ENCODE measurements at regions not wholly inside any gene's neighbourhood (a gene's known extent, or its start where the extent isn't known, plus 50 kb on each side); places are given as distances from the start of the nearest gene placed in this dataset.

- ChIA-PET POLR2A (no interaction called here), CTCF (ENCODE audit: unreplicated experiment) (no interaction called here)
- no peak overlapping the region for H2AFZ ChIP-seq (ENCODE audit: low read length)
- no TSS peak for BruUV-seq (replicated peaks)
- H3K36me3 ChIP-seq (ENCODE audit: insufficient read depth, low read length): no peaks in the 10 kb centered on the region
- no peaks in the 10 kb centered on the region for H4K20me1 ChIP-seq (ENCODE audit: insufficient read depth, low read length)
- H3K9me2 ChIP-seq (ENCODE audit: insufficient read depth, low read length): no peaks in the 10 kb centered on the region
- no peak for DNase-seq (ENCODE audit: low spot score)
- TF ChIP-seq EZH2phosphoT487 (IDR thresholded peaks at IDR 0.05; ENCODE audit: borderline replicate concordance, low read depth, low read length) (no peak), CTCF (conservative IDR thresholded peaks at IDR 0.05; ENCODE audit: low read length) (no peak)
- no peaks in the 10 kb centered on the region for H3K9me3 ChIP-seq (ENCODE audit: low read length)
- no peak overlapping the region for H3K27ac ChIP-seq (ENCODE audit: low read depth, low read length, poor library complexity, severe bottlenecking)
- H3K4me2 ChIP-seq (ENCODE audit: low read length): no peak overlapping the region
- H3K4me1 ChIP-seq (ENCODE audit: insufficient read depth, low read length, poor library complexity, severe bottlenecking): no peaks in the 10 kb centered on the region
- H3K4me3 ChIP-seq (ENCODE audit: low read depth, low read length, poor library complexity, severe bottlenecking): no peak overlapping the region
- intact Hi-C loops (cut with micrococcal nuclease; ENCODE audit: unreplicated experiment): no loop called here
- no peaks in the 10 kb centered on the region for H3K79me2 ChIP-seq (ENCODE audit: insufficient read depth, low read depth, low read length)
Observed at GRCh38 chr10:80871083-80871482, 333.4 kb downstream of the SH2D4B start.

DNA sequence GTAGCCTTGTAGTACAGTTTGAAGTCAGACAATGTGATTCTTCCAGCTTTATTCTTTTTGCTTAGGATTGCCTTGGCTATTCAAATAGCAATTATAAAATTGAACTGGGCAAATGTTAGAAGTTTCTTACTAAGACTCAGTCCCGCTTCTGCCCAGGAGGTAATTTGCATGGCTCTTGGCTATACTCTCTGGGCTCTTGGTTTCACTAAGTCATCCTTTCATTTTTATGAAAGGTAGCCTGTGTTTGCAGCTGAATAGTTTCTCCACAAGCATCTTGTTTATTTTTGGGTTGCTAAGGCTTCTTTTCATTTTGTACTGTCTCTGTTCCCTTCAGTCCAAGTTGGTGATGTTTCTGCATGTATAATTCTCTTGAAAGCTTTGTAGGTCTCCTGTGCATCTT is 340.6 kb downstream of the SH2D4B start:
- TF ChIP-seq CTCF (conservative IDR thresholded peaks at IDR 0.05; ENCODE audit: low read length): no peak
- no peak for TF ChIP-seq EZH2phosphoT487 (IDR thresholded peaks at IDR 0.05; ENCODE audit: borderline replicate concordance, low read depth, low read length)
- Histone ChIP-seq H3K9me3 (ENCODE audit: low read length) (no peaks in the 10 kb centered on the region), H3K27ac (ENCODE audit: low read depth, low read length, poor library complexity, severe bottlenecking) (no peak overlapping the region), H3K4me2 (ENCODE audit: low read length) (no peak overlapping the region), H3K36me3 (ENCODE audit: insufficient read depth, low read length) (no peaks in the 10 kb centered on the region), H3K79me2 (ENCODE audit: insufficient read depth, low read depth, low read length) (no peaks in the 10 kb centered on the region), H4K20me1 (ENCODE audit: insufficient read depth, low read length) (no peaks in the 10 kb centered on the region), H2AFZ (ENCODE audit: low read length) (no peak overlapping the region), H3K4me3 (ENCODE audit: low read depth, low read length, poor library complexity, severe bottlenecking) (no peak overlapping the region), H3K9me2 (ENCODE audit: insufficient read depth, low read length) (no peaks in the 10 kb centered on the region; the same call in 1 of the 2 replicates), H3K4me1 (ENCODE audit: insufficient read depth, low read length, poor library complexity, severe bottlenecking) (no peaks in the 10 kb centered on the region)
- CTCF ChIA-PET (ENCODE audit: unreplicated experiment): no interaction called here
- no TSS peak for BruUV-seq (replicated peaks)
- intact Hi-C loops (cut with micrococcal nuclease; ENCODE audit: unreplicated experiment): no loop called here
- POLR2A ChIA-PET: interaction anchor here (1.1 kb wide), 1 partner anchor 21 kb away, joined by 5 read pairs; no protein-coding TSS in a partner anchor
- no peak for DNase-seq (ENCODE audit: low spot score)

DNA sequence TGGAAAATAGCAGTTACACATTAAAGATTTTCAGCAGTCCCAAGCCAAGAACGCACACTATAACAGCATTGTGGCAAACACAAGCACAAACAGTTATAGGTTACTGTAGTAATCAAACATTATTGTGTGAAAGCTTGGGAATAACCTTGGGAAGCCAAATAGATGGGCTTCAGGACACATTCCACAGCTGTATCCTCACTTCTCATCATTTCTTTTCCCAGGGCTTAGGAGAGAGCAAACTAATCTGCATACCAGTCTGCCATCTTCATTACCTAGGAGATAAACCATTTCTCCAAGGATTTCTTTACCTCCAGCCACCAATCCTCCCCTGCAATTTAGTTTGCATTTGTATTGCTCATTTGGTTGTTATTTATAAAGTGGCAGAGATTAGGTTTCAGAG is 352.4 kb downstream of the SH2D4B start:
- no peaks in the 10 kb centered on the region for H3K9me3 ChIP-seq (ENCODE audit: low read length)
- H4K20me1 ChIP-seq (ENCODE audit: insufficient read depth, low read length): no peaks in the 10 kb centered on the region
- H3K79me2 ChIP-seq (ENCODE audit: insufficient read depth, low read depth, low read length): no peaks in the 10 kb centered on the region
- H3K27ac ChIP-seq (ENCODE audit: low read depth, low read length, poor library complexity, severe bottlenecking): no peak overlapping the region
- intact Hi-C loops (cut with micrococcal nuclease; ENCODE audit: unreplicated experiment): no loop called here
- CTCF ChIA-PET (ENCODE audit: unreplicated experiment): no interaction called here
- no TSS peak for BruUV-seq (replicated peaks)
- no peaks in the 10 kb centered on the region for H3K36me3 ChIP-seq (ENCODE audit: insufficient read depth, low read length)
- no peaks in the 10 kb centered on the region for H3K4me1 ChIP-seq (ENCODE audit: insufficient read depth, low read length, poor library complexity, severe bottlenecking)
- no peak for TF ChIP-seq CTCF (conservative IDR thresholded peaks at IDR 0.05; ENCODE audit: low read length)
- TF ChIP-seq EZH2phosphoT487 (IDR thresholded peaks at IDR 0.05; ENCODE audit: borderline replicate concordance, low read depth, low read length): no peak
- H3K4me2 ChIP-seq (ENCODE audit: low read length): no peak overlapping the region
- DNase-seq (ENCODE audit: low spot score): no peak
- H3K9me2 ChIP-seq (ENCODE audit: insufficient read depth, low read length): no peaks in the 10 kb centered on the region
- no peak overlapping the region for H3K4me3 ChIP-seq (ENCODE audit: low read depth, low read length, poor library complexity, severe bottlenecking)
- H2AFZ ChIP-seq (ENCODE audit: low read length): no peak overlapping the region
- POLR2A ChIA-PET: no interaction called here

All from OCI-LY7 (cell line).